ENCODE measurements at regions not wholly inside any gene's neighbourhood (a gene's known extent, or its start where the extent isn't known, plus 50 kb on each side); places are given as distances from the start of the nearest gene placed in this dataset.
A peak's percentile ranks its signal among the peaks of the same experiment; 100 is the strongest.

GRCh38 chr4:176999935-177000543 lies 207.3 kb upstream of the VEGFC start:
- no peak for DNase-seq (ENCODE audit: low read depth)
- no peak overlapping the region for H3K4me3 ChIP-seq (ENCODE audit: control insufficient read depth, low read depth, low read length)
- no peak for TF ChIP-seq CTCF (conservative IDR thresholded peaks at IDR 0.05; ENCODE audit: control insufficient read depth, insufficient read depth, low read depth, low read length)

- no peak for TF ChIP-seq CTCF (conservative IDR thresholded peaks at IDR 0.05; ENCODE audit: control insufficient read depth, insufficient read depth, low read depth, low read length)
- DNase-seq (ENCODE audit: low read depth): peak; percentile 78
Measured at GRCh38 chr4:177001271-177002175, 208.8 kb upstream of the VEGFC start.

GRCh38 chr4:177005674-177006230 lies 213.0 kb upstream of the VEGFC start:
- DNase-seq (ENCODE audit: low read depth): peak; percentile 92

More at GRCh38 chr4:177001271-177002175, 208.8 kb upstream of the VEGFC start:
- H3K4me3 ChIP-seq (ENCODE audit: control insufficient read depth, low read depth, low read length): no peak overlapping the region

GRCh38 chr4:177006331-177006730 lies 213.6 kb upstream of the VEGFC start:
- no peak overlapping the region for H3K4me3 ChIP-seq (ENCODE audit: control insufficient read depth, low read depth, low read length)
- peak; percentile 36 for DNase-seq (ENCODE audit: low read depth)
- TF ChIP-seq CTCF (conservative IDR thresholded peaks at IDR 0.05; ENCODE audit: control insufficient read depth, insufficient read depth, low read depth, low read length): no peak

More at GRCh38 chr4:177005674-177006230, 213.0 kb upstream of the VEGFC start:
- no peak for TF ChIP-seq CTCF (conservative IDR thresholded peaks at IDR 0.05; ENCODE audit: control insufficient read depth, insufficient read depth, low read depth, low read length)
- no peak overlapping the region for H3K4me3 ChIP-seq (ENCODE audit: control insufficient read depth, low read depth, low read length)

- DNase-seq (ENCODE audit: low read depth): peak; percentile 91
- H3K4me3 ChIP-seq (ENCODE audit: control insufficient read depth, low read depth, low read length): no peak overlapping the region
- no peak for TF ChIP-seq CTCF (conservative IDR thresholded peaks at IDR 0.05; ENCODE audit: control insufficient read depth, insufficient read depth, low read depth, low read length)
Measured at GRCh38 chr4:177008071-177008835, 215.5 kb upstream of the VEGFC start.

- H3K4me3 ChIP-seq (ENCODE audit: control insufficient read depth, low read depth, low read length): no peak overlapping the region
- DNase-seq (ENCODE audit: low read depth): peak; percentile 75
- TF ChIP-seq CTCF (conservative IDR thresholded peaks at IDR 0.05; ENCODE audit: control insufficient read depth, insufficient read depth, low read depth, low read length): peak; percentile 16
Measured at GRCh38 chr4:177008836-177009501, 216.2 kb upstream of the VEGFC start.

All from fibroblast of mammary gland (primary cell).